Amniotic epithelial cell (primary cell): ENCODE measurements at regions not wholly inside any gene's neighbourhood (a gene's known extent, or its start where the extent isn't known, plus 50 kb on each side); places are given as distances from the start of the nearest gene placed in this dataset.
"Not testable (repeated sequence)": the region's sequence is repeated elsewhere in the genome, so short reads cannot be mapped to it uniquely, and the experiment has no call there.

Experiments used
- DNase-seq: peaks from one replicate; pipeline ENCODE4 v3.0.0-alpha.2; 2010; ENCODE audit warnings: low read depth

- no peak for DNase-seq
Observed at GRCh38 chr6:21744331-21744730, 150.8 kb downstream of the SOX4 start.

- DNase-seq: no peak
Observed at GRCh38 chr6:21745543-21746337, 152.2 kb downstream of the SOX4 start.

- no peak for DNase-seq
Observed at GRCh38 chr6:21747441-21747840, 153.9 kb downstream of the SOX4 start.

GRCh38 chr6:21748343-21749056 lies 154.9 kb downstream of the SOX4 start:
- no peak for DNase-seq

- no peak for DNase-seq
Observed at GRCh38 chr6:21749754-21750153, 156.2 kb downstream of the SOX4 start.

GRCh38 chr6:21750575-21750974 lies 157.0 kb downstream of the SOX4 start:
- no peak for DNase-seq

- no peak for DNase-seq
Observed at GRCh38 chr6:21751608-21752007, 158.1 kb downstream of the SOX4 start.

- DNase-seq: no peak
Observed at GRCh38 chr6:21752054-21752811, 158.7 kb downstream of the SOX4 start.

- peak; percentile 64 for DNase-seq
Observed at GRCh38 chr6:21753241-21754108, 159.9 kb downstream of the SOX4 start.

- DNase-seq: peak; percentile 83
Observed at GRCh38 chr6:21754891-21755290, 161.3 kb downstream of the SOX4 start.

GRCh38 chr6:21756487-21756886 lies 162.9 kb downstream of the SOX4 start:
- no peak for DNase-seq

GRCh38 chr6:21757392-21757791 lies 163.8 kb downstream of the SOX4 start:
- DNase-seq: not testable (repeated sequence)

- DNase-seq: no peak
Observed at GRCh38 chr6:21759721-21760120, 166.2 kb downstream of the SOX4 start.

GRCh38 chr6:21761053-21761730 lies 167.6 kb downstream of the SOX4 start:
- DNase-seq: not testable (repeated sequence)

GRCh38 chr6:21764989-21765388 lies 171.4 kb downstream of the SOX4 start:
- no peak for DNase-seq

- DNase-seq: peak; percentile 90
Observed at GRCh38 chr6:21767891-21768648, 174.5 kb downstream of the SOX4 start.

- DNase-seq: peak; percentile 99
Observed at GRCh38 chr6:21769405-21769861, 175.9 kb downstream of the SOX4 start.

- DNase-seq: peak; percentile 71
Observed at GRCh38 chr6:21769968-21770367, 176.4 kb downstream of the SOX4 start.

GRCh38 chr6:21771626-21772320 lies 178.2 kb downstream of the SOX4 start:
- DNase-seq: no peak

- no peak for DNase-seq
Observed at GRCh38 chr6:21772477-21772876, 178.9 kb downstream of the SOX4 start.
